ENCODE measurements at regions not wholly inside any gene's neighbourhood (a gene's known extent, or its start where the extent isn't known, plus 50 kb on each side); places are given as distances from the start of the nearest gene placed in this dataset.

DNA sequence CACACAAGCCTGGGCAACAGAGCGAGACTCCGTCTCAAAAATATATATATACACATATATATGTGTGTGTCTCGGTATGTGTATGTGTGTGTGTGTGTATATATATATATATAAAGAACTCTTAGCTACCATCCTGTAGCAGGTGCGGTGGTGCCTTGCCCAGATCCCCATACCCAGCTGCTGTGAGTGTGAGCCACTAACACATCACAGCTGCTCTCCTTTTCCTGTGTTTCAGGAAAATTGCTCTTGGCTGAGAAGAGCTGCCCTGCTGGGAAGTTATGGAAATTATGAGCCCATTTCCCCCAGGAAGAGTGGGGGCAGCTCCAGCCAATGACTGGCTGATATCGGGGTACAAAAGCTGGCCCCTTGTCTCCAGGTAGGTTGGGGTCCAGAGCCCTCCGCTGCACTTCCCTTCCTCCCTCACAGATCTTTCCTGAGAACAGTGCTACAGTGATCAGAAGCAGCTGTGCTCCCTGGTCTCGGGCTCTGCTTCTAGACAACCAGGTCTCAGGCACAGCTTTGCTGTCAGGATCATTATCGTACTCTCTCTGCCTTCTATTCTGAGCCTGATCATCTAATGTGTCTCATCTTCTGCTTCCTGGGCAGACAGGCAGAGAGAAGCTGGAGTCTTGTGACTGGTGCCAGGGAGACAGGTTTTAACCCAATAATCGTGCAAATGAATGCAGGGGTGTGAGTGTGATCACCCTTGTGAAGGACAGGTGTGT is 109.6 kb upstream of the ZNF678 start:
- H3K9me3 ChIP-seq (ENCODE audit: insufficient read depth, low read length), result no peaks in the 10 kb centered on the region; the same call in 1 of the 2 replicates
- no peaks in the 10 kb centered on the region for H3K79me2 ChIP-seq (ENCODE audit: low read length)
- H3K27me3 ChIP-seq (ENCODE audit: low read depth, low read length), result peaks cover 17% of the 10 kb centered on the region
- H3K4me1 ChIP-seq (ENCODE audit: low read length), result no peaks in the 10 kb centered on the region
- TF ChIP-seq, protein P1, sequence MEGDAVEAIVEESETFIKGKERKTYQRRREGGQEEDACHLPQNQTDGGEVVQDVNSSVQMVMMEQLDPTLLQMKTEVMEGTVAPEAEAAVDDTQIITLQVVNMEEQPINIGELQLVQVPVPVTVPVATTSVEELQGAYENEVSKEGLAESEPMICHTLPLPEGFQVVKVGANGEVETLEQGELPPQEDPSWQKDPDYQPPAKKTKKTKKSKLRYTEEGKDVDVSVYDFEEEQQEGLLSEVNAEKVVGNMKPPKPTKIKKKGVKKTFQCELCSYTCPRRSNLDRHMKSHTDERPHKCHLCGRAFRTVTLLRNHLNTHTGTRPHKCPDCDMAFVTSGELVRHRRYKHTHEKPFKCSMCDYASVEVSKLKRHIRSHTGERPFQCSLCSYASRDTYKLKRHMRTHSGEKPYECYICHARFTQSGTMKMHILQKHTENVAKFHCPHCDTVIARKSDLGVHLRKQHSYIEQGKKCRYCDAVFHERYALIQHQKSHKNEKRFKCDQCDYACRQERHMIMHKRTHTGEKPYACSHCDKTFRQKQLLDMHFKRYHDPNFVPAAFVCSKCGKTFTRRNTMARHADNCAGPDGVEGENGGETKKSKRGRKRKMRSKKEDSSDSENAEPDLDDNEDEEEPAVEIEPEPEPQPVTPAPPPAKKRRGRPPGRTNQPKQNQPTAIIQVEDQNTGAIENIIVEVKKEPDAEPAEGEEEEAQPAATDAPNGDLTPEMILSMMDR (IDR thresholded peaks at IDR 0.05; ENCODE audit: low read depth, low read length), result no peak
- no peaks in the 10 kb centered on the region for H4K20me1 ChIP-seq (ENCODE audit: insufficient read depth, low read length)
- H3K27ac ChIP-seq (ENCODE audit: low read length), result no peak overlapping the region
- no peak overlapping the region for H3K4me3 ChIP-seq (ENCODE audit: low read length)
- H3K36me3 ChIP-seq (replicated peaks; ENCODE audit: low read depth, low read length), result no peaks in the 10 kb centered on the region
- H2AFZ ChIP-seq (ENCODE audit: low read depth, low read length), result no peak overlapping the region
- no peak overlapping the region for H3K9ac ChIP-seq (ENCODE audit: low read length)
- no peak overlapping the region for H3K4me2 ChIP-seq (ENCODE audit: low read length)

DNA sequence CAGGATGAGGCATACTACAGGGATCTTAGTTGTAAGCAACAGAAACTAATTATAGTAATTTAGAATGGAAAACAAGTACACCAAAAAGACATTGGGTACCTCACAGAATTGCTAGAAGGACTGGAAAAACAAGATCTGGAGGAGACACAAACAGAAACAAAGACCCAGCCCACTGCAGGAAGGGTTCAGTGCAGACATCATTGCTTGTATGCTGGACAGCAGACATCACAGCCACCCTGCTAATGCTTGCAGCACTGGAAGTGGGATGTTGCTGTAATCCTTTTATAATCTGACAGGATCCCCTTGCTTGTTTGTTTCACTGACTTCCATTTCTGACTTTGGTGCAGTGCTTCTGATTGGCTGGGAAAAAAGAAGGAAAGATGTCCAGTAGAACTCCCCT is 111.4 kb upstream of the ZNF678 start:
- Histone ChIP-seq H3K36me3 (replicated peaks; ENCODE audit: low read depth, low read length) (no peaks in the 10 kb centered on the region), H3K4me3 (ENCODE audit: low read length) (no peak overlapping the region), H4K20me1 (ENCODE audit: insufficient read depth, low read length) (no peaks in the 10 kb centered on the region), H3K9me3 (ENCODE audit: insufficient read depth, low read length) (no peaks in the 10 kb centered on the region; the same call in 1 of the 2 replicates), H3K9ac (ENCODE audit: low read length) (no peak overlapping the region), H3K79me2 (ENCODE audit: low read length) (no peaks in the 10 kb centered on the region), H3K4me2 (ENCODE audit: low read length) (no peak overlapping the region), H3K4me1 (ENCODE audit: low read length) (no peaks in the 10 kb centered on the region), H2AFZ (ENCODE audit: low read depth, low read length) (no peak overlapping the region), H3K27ac (ENCODE audit: low read length) (no peak overlapping the region), H3K27me3 (ENCODE audit: low read depth, low read length) (peaks cover 17% of the 10 kb centered on the region)
- no peak for TF ChIP-seq EZH2phosphoT487 (IDR thresholded peaks at IDR 0.05; ENCODE audit: low read depth)
- TF ChIP-seq, protein P1 (IDR thresholded peaks at IDR 0.05; ENCODE audit: low read depth, low read length), result no peak

DNA sequence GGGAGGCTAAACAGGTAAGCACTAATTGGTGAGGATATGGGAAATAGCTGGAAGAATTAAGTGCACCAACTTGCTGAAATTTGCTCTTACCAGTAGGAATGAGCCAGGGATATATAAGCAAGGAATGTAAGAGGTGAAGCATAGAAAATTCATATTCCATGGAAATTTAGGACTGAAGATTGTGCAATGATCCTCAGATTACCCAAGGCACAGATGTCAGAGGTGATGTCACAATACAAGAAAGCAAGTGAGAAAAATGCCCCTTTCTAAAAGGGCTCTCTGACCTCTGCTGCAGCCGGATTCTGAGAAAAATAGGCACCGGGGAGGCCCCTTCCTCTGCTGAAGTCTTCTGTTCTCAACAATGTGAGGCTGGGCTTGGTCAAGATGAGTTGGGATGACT is 112.3 kb upstream of the ZNF678 start:
- Histone ChIP-seq H3K9ac (ENCODE audit: low read length) (no peak overlapping the region), H3K79me2 (ENCODE audit: low read length) (no peaks in the 10 kb centered on the region), H3K27me3 (ENCODE audit: low read depth, low read length) (peaks cover 17% of the 10 kb centered on the region), H4K20me1 (ENCODE audit: insufficient read depth, low read length) (no peaks in the 10 kb centered on the region), H3K4me3 (ENCODE audit: low read length) (no peak overlapping the region), H3K36me3 (replicated peaks; ENCODE audit: low read depth, low read length) (no peaks in the 10 kb centered on the region), H3K4me2 (ENCODE audit: low read length) (no peak overlapping the region), H3K9me3 (ENCODE audit: insufficient read depth, low read length) (no peaks in the 10 kb centered on the region; the same call in 1 of the 2 replicates), H2AFZ (ENCODE audit: low read depth, low read length) (no peak overlapping the region), H3K27ac (ENCODE audit: low read length) (no peak overlapping the region), H3K4me1 (ENCODE audit: low read length) (no peaks in the 10 kb centered on the region)
- TF ChIP-seq, protein P1 (IDR thresholded peaks at IDR 0.05; ENCODE audit: low read depth, low read length), result no peak
- TF ChIP-seq EZH2phosphoT487 (IDR thresholded peaks at IDR 0.05; ENCODE audit: low read depth), result no peak

DNA sequence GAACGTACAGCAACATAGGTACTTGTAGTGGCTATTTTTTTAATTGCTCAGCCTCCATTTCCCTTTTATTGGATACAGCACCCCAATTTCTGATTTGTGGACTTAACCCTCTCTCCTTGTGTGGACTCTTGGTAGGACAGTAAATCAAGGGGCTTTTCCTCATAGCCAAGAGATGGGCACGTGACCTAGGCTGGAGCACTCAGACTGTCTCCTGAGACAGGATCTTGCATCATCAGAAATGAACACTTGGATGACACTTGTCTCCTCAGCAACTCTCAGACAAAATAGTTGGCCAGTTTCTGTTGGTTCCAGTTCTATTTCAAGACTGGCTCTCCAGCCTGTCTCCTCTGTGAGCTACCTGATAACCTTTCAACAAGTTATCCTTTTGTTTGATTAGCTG is 112.9 kb upstream of the ZNF678 start:
- no peaks in the 10 kb centered on the region; the same call in 1 of the 2 replicates for H3K9me3 ChIP-seq (ENCODE audit: insufficient read depth, low read length)
- peaks cover 17% of the 10 kb centered on the region for H3K27me3 ChIP-seq (ENCODE audit: low read depth, low read length)
- H3K79me2 ChIP-seq (ENCODE audit: low read length), result no peaks in the 10 kb centered on the region
- H4K20me1 ChIP-seq (ENCODE audit: insufficient read depth, low read length), result no peaks in the 10 kb centered on the region
- no peak for TF ChIP-seq EZH2phosphoT487 (IDR thresholded peaks at IDR 0.05; ENCODE audit: low read depth)
- TF ChIP-seq, protein P1 (IDR thresholded peaks at IDR 0.05; ENCODE audit: low read depth, low read length), result no peak
- no peak overlapping the region for H3K9ac ChIP-seq (ENCODE audit: low read length)
- no peak overlapping the region for H3K4me2 ChIP-seq (ENCODE audit: low read length)
- H3K27ac ChIP-seq (ENCODE audit: low read length), result no peak overlapping the region
- no peaks in the 10 kb centered on the region for H3K36me3 ChIP-seq (replicated peaks; ENCODE audit: low read depth, low read length)
- no peak overlapping the region for H2AFZ ChIP-seq (ENCODE audit: low read depth, low read length)
- H3K4me3 ChIP-seq (ENCODE audit: low read length), result no peak overlapping the region
- no peaks in the 10 kb centered on the region for H3K4me1 ChIP-seq (ENCODE audit: low read length)
